Esophagus squamous epithelium (tissue), 5 donors: ENCODE measurements at regions not wholly inside any gene's neighbourhood (a gene's known extent, or its start where the extent isn't known, plus 50 kb on each side); places are given as distances from the start of the nearest gene placed in this dataset.

ENCODE experiments used
- DNase-seq: peaks from one replicate; lab custom pipeline; 2025; lab: John Stamatoyannopoulos, UW
- H3K27ac ChIP-seq, 4 donors: fragments of 200-600 bp; sonication (generic); one replicate each; pipeline ENCODE4 v1.5.1; 2016 to 2019; ENCODE audit warnings: mild to moderate bottlenecking in 1 of 4
- H3K27me3 ChIP-seq, 4 donors: fragments of 200-600 bp; sonication (generic); 1 replicate in 3 of 4; 2 replicates in 1 of 4; pipeline versions ENCODE4 v1.5.1 to v1.6.0; 2017 to 2021; ENCODE audit warnings: antibody characterized with exemption in 1 of 4
- H3K36me3 ChIP-seq, 3 donors: fragments of 200-600 bp; sonication (generic); one replicate each; pipeline ENCODE4 v1.5.1; 2016 to 2019
- H3K4me1 ChIP-seq, 3 donors: fragments of 200-600 bp; sonication (generic); one replicate each; pipeline ENCODE4 v1.5.1; 2017 to 2019
- H3K4me3 ChIP-seq, 4 donors: fragments of 200-600 bp; sonication (generic); 1 replicate in 3 of 4; 2 replicates in 1 of 4; pipeline ENCODE4 v1.5.1; 2016 to 2019; ENCODE audit warnings: mild to moderate bottlenecking in 2 of 4, moderate library complexity in 1 of 4
- H3K9me3 ChIP-seq, 3 donors: fragments of 200-600 bp; sonication (generic); one replicate each; pipeline ENCODE4 v1.5.1; 2016 to 2019
- CTCF ChIP-seq, 6 experiments: fragments of 450-650 bp in 4 of 6; fragments of 200-600 bp in 2 of 6; sonication (generic) in 2 of 6; IDR thresholded peaks; one replicate each; pipeline ENCODE4 v1.5.1; 2016 to 2019; ENCODE audit warnings: antibody characterized with exemption in 6 of 6, mild to moderate bottlenecking in 4 of 6, moderate library complexity in 4 of 6
- POLR2A ChIP-seq, 4 donors: fragments of 450-650 bp; IDR thresholded peaks; one replicate each; pipeline ENCODE4 v1.6.1; 2017; ENCODE audit warnings: antibody characterized with exemption in 4 of 4, mild to moderate bottlenecking in 4 of 4, moderate library complexity in 3 of 4
- WGBS, 2 donors: methylation state at CpG; one replicate each; pipeline ENCODE4 v1.1.5; 2018; 5-methylcytosine and 5-hydroxymethylcytosine counted together
- intact Hi-C: fragments of 100-400 bp; cut with DNase I; formaldehyde crosslinking; loops from one replicate; pipeline ENCODE4 v1.15.0; 2022
- donor health status: DM: yes; HTN: yes; CAD: no.

GRCh38 chr15:25238126-25238525 is 200.7 kb downstream of the UBE3A start:
- intact Hi-C loops = no loop called here
- Histone ChIP-seq H3K4me1 (no peaks in the 10 kb centered on the region), H3K4me3 (no peak overlapping the region), H3K27ac (no peak overlapping the region), H3K9me3 (peaks cover 0 to 99% (median 31%) of the 10 kb centered on the region in 3 donors), H3K36me3 (no peaks in the 10 kb centered on the region), H3K27me3 (no peaks in the 10 kb centered on the region)
- no peak for DNase-seq
- 81 to 86% methylated on average over 8 to 10 of the region's 11 CpGs for WGBS, 2 donors
- TF ChIP-seq CTCF (IDR thresholded peaks at IDR 0.05) (no peak), POLR2A (IDR thresholded peaks at IDR 0.05) (no peak)

- Histone ChIP-seq H3K27me3 (no peaks in the 10 kb centered on the region), H3K36me3 (no peaks in the 10 kb centered on the region), H3K4me3 (no peak overlapping the region), H3K9me3 (peaks cover 0 to 98% (median 23%) of the 10 kb centered on the region in 3 donors), H3K27ac (no peak overlapping the region), H3K4me1 (no peaks in the 10 kb centered on the region)
- DNase-seq = no peak
- TF ChIP-seq POLR2A (IDR thresholded peaks at IDR 0.05) (no peak), CTCF (IDR thresholded peaks at IDR 0.05) (no peak)
- WGBS, 2 donors = 90 to 93% methylated on average over 2 to 4 of the region's 8 CpGs
- intact Hi-C loops = no loop called here
These were observed 199.9 kb downstream of the UBE3A start for GRCh38 chr15:25238716-25239470.

GRCh38 chr15:25239471-25240345 is 199.1 kb downstream of the UBE3A start:
- H3K36me3 ChIP-seq = no peaks in the 10 kb centered on the region
- 77% methylated on average over 4 of the region's 9 CpGs; no CpG with 5 or more reads in 1 of the 2 donors for WGBS, 2 donors
- H3K9me3 ChIP-seq = peaks cover 0 to 95% (median 15%) of the 10 kb centered on the region in 3 donors

GRCh38 chr15:25240461-25241021 is 198.3 kb downstream of the UBE3A start:
- no peaks in the 10 kb centered on the region for H3K27me3 ChIP-seq
- H3K4me3 ChIP-seq = no peak overlapping the region
- H3K27ac ChIP-seq = no peak overlapping the region
- intact Hi-C loops = no loop called here
- TF ChIP-seq CTCF (IDR thresholded peaks at IDR 0.05) (no peak), POLR2A (IDR thresholded peaks at IDR 0.05) (no peak)
- no peaks in the 10 kb centered on the region for H3K4me1 ChIP-seq
- no peaks in the 10 kb centered on the region for H3K36me3 ChIP-seq
- H3K9me3 ChIP-seq = peaks cover 0 to 95% (median 20%) of the 10 kb centered on the region in 3 donors
- DNase-seq = no peak
- WGBS, 2 donors = 76% methylated on average over 3 to 8 of the region's 13 CpGs

More at GRCh38 chr15:25239471-25240345, 199.1 kb downstream of the UBE3A start:
- DNase-seq = no peak
- TF ChIP-seq POLR2A (IDR thresholded peaks at IDR 0.05) = no peak
- no peak for TF ChIP-seq CTCF (IDR thresholded peaks at IDR 0.05)
- no peak overlapping the region for H3K27ac ChIP-seq
- H3K27me3 ChIP-seq = no peaks in the 10 kb centered on the region
- no peak overlapping the region for H3K4me3 ChIP-seq
- H3K4me1 ChIP-seq = no peaks in the 10 kb centered on the region
- intact Hi-C loops = no loop called here
